ENCODE measurements at regions not wholly inside any gene's neighbourhood (a gene's known extent, or its start where the extent isn't known, plus 50 kb on each side); places are given as distances from the start of the nearest gene placed in this dataset.

- no peak for DNase-seq
Observed at GRCh38 chr5:68766952-68767464, 326.8 kb upstream of the SLC30A5 start.

DNA sequence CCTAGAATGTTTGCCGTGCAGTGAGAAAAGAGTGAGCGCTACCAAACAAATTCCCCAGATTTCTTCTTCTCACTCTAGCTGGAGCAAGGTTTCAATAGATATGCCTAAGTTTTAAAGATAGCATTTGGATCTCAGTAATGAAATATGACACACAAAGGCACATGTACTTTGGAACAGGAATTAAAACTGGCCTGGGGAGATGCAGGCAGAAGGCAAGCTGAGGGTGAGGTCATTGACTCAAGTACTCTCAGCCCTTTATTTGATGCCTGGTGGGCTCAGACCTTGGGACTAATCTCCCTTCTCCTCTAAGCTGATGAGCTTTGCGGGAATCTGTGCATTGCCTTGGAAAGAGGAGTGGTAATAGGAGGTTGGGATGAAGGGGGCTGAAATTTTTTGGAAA is 323.3 kb upstream of the SLC30A5 start:
- DNase-seq, result no peak

DNA sequence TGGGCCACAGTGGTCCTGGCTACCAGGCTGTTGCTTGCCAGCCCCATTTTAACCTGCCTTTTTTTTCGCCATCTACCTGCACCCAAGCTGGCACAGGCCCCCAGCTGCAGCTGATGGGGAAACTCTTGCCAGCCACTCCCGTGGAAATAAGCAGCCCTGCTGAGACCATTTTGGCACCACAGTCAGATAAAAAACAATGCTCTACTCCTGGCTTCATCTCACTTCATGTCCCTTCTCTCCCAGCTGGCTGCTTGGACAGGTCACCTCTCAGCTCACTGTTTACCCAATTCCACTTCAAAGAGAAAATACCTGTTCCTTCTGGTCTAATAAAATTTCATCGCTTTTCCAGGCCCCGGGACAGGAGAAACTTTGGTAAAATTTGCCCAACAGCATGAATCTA is 322.6 kb upstream of the SLC30A5 start:
- no peak for DNase-seq

DNA sequence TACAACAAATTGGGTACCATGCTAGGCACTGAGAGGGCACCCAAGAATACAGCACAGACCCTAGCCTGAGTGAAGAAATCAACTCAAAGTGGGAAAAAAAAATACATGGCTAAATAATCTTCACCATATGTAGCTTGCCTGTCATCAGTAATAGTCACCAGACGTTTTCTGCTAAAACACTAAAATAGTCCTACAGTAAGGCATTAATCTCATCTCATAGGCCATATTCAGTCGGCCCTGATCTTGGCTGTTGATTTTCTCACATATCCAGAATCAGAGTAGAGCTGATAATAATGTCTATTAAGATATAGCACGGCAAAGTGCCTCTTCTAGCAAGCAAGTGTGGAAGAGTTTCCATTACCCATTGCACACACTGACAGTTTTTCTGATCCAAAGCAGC is 322.1 kb upstream of the SLC30A5 start:
- DNase-seq, result no peak

DNA sequence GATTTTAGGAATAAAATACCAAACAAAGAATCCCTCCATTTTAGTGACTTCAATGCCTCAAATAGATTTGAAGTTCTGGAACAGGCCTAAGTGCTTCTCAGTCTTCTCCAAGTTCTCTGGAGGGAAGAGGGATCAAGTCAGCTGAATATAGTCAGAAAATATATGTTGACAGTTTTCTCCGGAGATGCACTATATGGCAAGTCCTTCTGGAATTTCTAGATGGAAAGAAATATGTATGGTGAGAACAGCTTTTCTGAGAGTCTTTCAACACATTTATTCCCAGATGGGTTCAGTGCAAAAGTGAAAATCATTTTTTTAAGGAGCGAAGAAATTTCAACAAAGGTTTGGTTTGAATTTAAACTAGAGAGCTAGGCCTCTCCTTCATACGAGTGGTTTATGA is 317.4 kb upstream of the SLC30A5 start:
- DNase-seq, result no peak

- no peak for DNase-seq
Observed at GRCh38 chr5:68777135-68777534, 316.7 kb upstream of the SLC30A5 start.

- no peak for DNase-seq
Observed at GRCh38 chr5:68778484-68778883, 315.3 kb upstream of the SLC30A5 start.

DNA sequence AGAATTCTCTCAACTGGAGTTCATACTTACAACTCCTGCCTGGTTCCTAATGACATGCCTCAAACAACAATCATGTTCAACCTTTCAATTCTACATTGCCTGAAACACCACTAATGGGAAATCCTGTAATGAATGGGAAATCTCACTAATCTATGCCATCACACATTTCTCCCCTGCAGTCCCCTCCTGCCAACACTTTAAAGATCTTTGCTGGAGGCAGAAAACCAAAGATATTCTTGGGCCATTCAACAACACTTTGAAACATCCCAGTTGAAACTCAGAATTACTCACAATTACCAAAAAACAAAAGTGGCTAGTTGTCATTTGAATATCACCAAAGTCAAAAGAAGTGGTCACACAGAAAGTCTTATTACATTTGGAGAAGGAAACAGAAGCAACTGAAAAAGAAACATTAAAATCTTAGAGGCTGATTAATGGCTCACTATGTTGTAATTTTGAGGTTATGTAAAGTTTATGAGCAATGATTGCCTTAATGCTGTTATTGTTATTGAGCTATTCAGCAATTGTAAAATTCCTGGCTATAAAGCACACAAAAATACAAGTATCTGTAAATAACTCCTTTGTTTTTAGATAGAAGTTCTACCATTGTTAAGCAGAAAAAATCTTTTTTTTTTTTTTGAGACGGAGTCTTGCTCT is 313.4 kb upstream of the SLC30A5 start:
- DNase-seq, result no peak

DNA sequence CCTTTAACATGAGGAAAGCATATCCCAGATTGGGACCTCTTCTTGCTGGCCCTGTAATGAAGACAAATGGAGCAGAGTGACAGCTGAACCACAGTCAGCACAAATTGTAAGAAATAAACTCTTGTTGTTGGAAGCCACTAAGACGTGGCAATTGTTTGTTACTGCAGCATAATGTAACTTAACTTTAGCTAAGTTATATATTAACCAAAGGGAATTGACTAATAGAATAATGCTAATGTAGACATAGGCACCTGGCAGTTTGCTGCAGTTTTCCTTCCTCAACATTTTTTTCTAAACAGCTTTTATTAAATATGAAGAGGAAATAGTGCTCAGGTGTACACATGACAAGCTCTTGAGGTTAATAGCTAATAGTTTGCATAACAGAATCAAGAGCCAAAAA is 300.7 kb upstream of the SLC30A5 start:
- DNase-seq, result no peak

GRCh38 chr5:68793993-68794392 is 299.8 kb upstream of the SLC30A5 start:
- DNase-seq, result no peak

GRCh38 chr5:68795190-68795589 is 298.6 kb upstream of the SLC30A5 start:
- no peak for DNase-seq

DNA sequence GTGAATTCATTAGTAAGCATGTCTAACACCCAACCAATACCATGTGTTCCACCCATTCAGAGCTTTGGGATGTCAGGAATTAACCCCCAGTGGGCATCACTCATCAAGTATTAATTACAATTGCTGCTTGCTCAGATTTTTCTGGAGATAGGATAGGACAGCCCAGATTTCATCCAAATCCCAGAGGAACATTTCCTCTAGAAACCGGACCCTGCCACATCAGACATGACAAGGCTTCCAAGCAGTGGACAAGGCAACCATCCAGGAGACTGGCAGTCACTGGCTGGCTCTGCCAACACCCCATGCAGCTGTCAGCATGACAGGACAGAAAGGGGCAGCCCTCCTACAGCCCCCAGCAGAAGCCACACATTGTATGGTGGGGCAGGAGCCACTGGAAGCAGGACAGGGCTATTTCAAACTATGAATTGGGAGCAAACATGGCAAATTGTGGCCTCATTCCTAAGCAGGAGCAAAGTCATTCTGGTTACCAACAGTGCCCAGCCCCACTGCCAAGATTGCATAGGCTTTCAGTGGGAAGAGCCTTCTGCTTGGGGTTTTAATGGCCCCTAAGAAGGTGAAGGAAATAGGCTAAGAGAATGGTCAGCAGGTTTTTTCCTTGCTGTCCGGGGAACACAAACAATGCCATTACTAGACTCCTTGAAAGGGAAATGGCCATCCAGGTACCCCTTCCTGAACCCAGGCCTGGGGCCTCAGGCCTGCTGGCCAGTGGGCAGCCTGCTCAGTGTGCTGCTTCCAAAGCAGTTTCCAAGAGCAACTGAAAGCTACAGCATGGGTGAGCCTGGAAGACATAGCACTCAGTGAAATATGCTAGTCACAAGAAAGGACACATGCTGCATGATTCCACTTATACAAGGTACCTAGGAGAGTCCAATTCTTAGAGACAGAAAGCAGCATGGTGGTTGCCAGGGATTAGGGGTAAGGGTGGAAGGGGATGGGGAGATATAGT is 294.7 kb upstream of the SLC30A5 start:
- DNase-seq, result no peak

DNA sequence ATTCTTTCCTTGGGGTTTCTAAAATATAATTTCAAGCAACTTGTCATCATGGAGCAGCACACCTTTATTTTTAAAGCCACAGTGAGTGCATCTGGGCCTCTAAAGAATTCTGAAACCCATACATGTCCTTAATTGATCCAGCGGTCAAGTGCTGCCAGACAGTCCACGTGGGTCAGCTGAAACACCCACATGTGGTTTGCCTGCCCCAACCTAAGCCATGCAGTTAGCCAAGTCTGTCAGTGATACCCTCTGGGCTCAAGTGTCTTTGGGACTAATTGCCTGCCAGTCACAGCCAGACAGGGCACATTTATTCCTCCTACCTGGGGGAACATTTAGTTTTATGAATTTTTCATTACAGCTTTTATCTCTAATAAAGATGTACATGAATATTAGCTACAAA is 291.4 kb upstream of the SLC30A5 start:
- DNase-seq, result no peak

GRCh38 chr5:68803881-68804319 is 289.9 kb upstream of the SLC30A5 start:
- DNase-seq, result no peak

GRCh38 chr5:68804343-68804742 is 289.5 kb upstream of the SLC30A5 start:
- no peak for DNase-seq

DNA sequence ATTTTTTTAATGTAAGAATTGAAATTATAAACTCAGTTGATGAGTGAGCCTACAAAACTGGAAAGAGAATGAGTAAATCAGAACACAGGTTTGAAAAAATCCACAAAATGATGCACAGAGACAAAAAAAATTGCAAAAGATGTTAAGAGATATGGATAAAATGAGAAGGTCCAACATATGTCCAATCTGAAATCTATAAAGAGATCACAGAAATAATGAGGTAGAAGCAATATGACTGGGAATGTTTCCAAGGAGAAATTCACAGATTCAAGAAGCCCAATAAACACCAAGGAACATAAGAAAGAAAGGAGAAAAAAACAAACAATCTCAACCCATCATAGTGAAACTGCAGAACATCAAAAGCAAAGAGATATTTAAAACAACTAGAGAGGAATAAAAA is 288.4 kb upstream of the SLC30A5 start:
- DNase-seq, result no peak

- DNase-seq, result no peak
Observed at GRCh38 chr5:68817632-68818031, 276.2 kb upstream of the SLC30A5 start.

- DNase-seq, result no peak
Observed at GRCh38 chr5:68818057-68818695, 275.6 kb upstream of the SLC30A5 start.

- no peak for DNase-seq
Observed at GRCh38 chr5:68818870-68819269, 274.9 kb upstream of the SLC30A5 start.

DNA sequence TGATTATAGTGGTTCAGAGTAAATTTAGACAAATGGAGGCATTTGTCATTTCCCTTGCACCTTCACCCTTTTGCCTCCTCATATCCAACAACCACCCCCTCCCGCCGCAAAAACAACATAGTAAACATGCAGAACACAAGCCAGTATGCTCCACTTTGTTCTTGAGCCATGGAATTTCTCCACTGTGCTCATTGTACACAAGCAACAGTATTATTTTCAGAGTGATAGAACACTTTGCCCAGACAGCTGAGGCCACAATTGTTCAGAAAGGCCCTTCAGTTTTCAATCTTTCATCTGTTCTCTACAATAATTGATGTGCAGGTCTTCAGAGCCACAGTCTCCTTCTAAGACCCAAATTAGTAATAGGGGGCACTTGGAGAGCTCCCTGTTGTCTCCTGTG is 272.8 kb upstream of the SLC30A5 start:
- no peak for DNase-seq

DNA sequence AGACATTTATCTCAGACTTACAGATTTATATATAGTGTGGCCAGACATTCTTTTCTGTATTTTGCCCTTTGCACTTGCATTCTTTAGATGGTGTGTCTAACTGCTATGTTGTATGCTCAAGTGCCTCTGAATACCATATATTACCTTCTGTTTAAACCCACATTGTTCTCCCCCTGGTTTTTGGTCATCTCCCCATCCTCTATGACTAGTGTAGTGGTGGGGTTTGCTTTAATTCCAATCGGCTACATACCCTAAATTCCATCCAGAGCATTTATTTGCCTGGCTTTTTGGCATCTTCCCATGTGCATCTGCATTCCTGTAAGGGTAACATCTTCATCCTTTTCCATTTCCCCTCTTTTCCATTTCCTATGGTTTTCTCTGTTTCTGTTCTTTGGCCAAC is 271.0 kb upstream of the SLC30A5 start:
- no peak for DNase-seq

DNA sequence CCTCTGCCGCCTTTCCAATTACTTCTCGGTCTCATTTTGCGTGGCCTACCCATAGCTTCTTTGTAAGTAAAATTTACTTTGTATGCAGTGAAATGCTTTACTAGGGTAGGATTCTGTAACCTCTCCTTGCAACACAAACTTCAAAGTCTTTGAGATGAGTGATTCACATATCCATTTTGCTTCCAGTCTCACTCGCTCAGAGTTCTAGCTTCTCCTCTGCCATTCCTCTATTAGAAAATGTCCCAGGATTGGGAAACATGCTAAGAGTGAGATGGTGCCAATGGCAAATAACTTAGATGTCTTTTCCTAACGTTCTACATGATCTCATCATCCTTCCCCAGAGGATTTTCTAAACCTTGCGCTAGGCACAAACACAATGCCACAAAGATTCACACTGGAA is 270.5 kb upstream of the SLC30A5 start:
- no peak for DNase-seq

- no peak for DNase-seq
Observed at GRCh38 chr5:68830377-68830898, 263.4 kb upstream of the SLC30A5 start.
